ENCODE measurements at regions not wholly inside any gene's neighbourhood (a gene's known extent, or its start where the extent isn't known, plus 50 kb on each side); places are given as distances from the start of the nearest gene placed in this dataset.

- ChIA-PET POLR2A (ENCODE audit: partially characterized antibody) (no interaction called here), CTCF (ENCODE audit: partially characterized antibody) (no interaction called here)
- H2BK120ac ChIP-seq (replicated peaks; ENCODE audit: low read depth, low read length): no peak overlapping the region
- H3K23me2 ChIP-seq (ENCODE audit: low read depth, low read length): no peaks in the 10 kb centered on the region
- H3K9ac ChIP-seq (replicated peaks in 1 of 4; ENCODE audit: extremely low read depth in 1 of 4, low read depth in 3 of 4, low read length in 3 of 4): no peak overlapping the region
- no peak overlapping the region for H2BK20ac ChIP-seq (ENCODE audit: low read length)
- no peak overlapping the region for H2AFZ ChIP-seq (ENCODE audit: low read length)
- no peak overlapping the region for H3K27ac ChIP-seq (ENCODE audit: low read depth, low read length)
- no peak overlapping the region for H3K14ac ChIP-seq (ENCODE audit: insufficient read length)
- no peaks in the 10 kb centered on the region for H3K4me1 ChIP-seq (replicated peaks in 1 of 4; ENCODE audit: control insufficient read depth in 3 of 4, insufficient read depth in 4 of 4, low read length in 3 of 4)
- no peaks in the 10 kb centered on the region for H3K79me1 ChIP-seq (ENCODE audit: low read depth, low read length)
- no peak overlapping the region for H3K4me3 ChIP-seq (ENCODE audit: extremely low read depth in 1 of 4, insufficient read depth in 2 of 4, low read depth in 3 of 4, low read length in 4 of 4)
- DNase-seq (ENCODE audit: low read depth in 1 of 2, low spot score in 2 of 2) (no peak), FAIRE-seq (no peak)
- H3K18ac ChIP-seq (ENCODE audit: extremely low read depth, low read length): no peak overlapping the region
- no peak overlapping the region for H2BK15ac ChIP-seq (ENCODE audit: low read length)
- TF ChIP-seq NRF1 (IDR thresholded peaks at IDR 0.05; ENCODE audit: low read depth, low read length): no peak
- no peak for TF ChIP-seq JUN (IDR thresholded peaks at IDR 0.05; ENCODE audit: low read depth, low read length)
- no peak for TF ChIP-seq ATF2 (IDR thresholded peaks at IDR 0.05; ENCODE audit: low read length)
- no peak for TF ChIP-seq EP300 (IDR thresholded peaks at IDR 0.05; ENCODE audit: borderline replicate concordance in 1 of 2, low read depth in 2 of 2, low read length in 2 of 2)
- no peak for TF ChIP-seq CTBP2 (IDR thresholded peaks at IDR 0.05; ENCODE audit: borderline replicate concordance, insufficient read depth, insufficient read length, low read length)
- TF ChIP-seq GABPA (IDR thresholded peaks at IDR 0.05; ENCODE audit: borderline replicate concordance, insufficient read depth, low read length): no peak
- no peak overlapping the region for H4K5ac ChIP-seq (ENCODE audit: insufficient read length, low read depth, low read length)
- H3K23ac ChIP-seq (ENCODE audit: insufficient read length): no peak overlapping the region
- no peak overlapping the region for H3K56ac ChIP-seq (replicated peaks; ENCODE audit: insufficient read length, low read depth, low read length)
- H3K4me2 ChIP-seq (ENCODE audit: insufficient read depth in 1 of 2, low read depth in 2 of 2, low read length in 2 of 2): no peak overlapping the region
- H2AK5ac ChIP-seq (ENCODE audit: low read depth, low read length): no peak overlapping the region
- 99% methylated on average over 8 of the region's 8 CpGs; no CpG with 5 or more reads in 1 of the 2 experiments for WGBS, 2 experiments (ENCODE audit: extremely low coverage in 1 of 2, insufficient coverage in 1 of 2, insufficient read length in 1 of 2, insufficient replicate concordance in 2 of 2, low coverage in 1 of 2, low lambda C conversion rate in 2 of 2, missing lambda C conversion rate in 1 of 2)
- no peak overlapping the region for H3K4ac ChIP-seq (replicated peaks; ENCODE audit: insufficient read length, low read depth, low read length)
- no peaks in the 10 kb centered on the region for H4K20me1 ChIP-seq (replicated peaks in 1 of 2; ENCODE audit: control insufficient read depth in 1 of 2, insufficient read depth in 2 of 2, low read length in 2 of 2)
- no peak overlapping the region for H2BK12ac ChIP-seq (ENCODE audit: low read depth, low read length)
- H3K27me3 ChIP-seq (replicated peaks in 1 of 4; ENCODE audit: control insufficient read depth in 3 of 4, extremely low read depth in 1 of 4, insufficient read depth in 3 of 4, low read length in 3 of 4): no peaks in the 10 kb centered on the region
- no peak overlapping the region for H4K91ac ChIP-seq (replicated peaks; ENCODE audit: insufficient read length, low read length)
- no peak overlapping the region for H4K8ac ChIP-seq (ENCODE audit: extremely low read depth, insufficient read depth, low read length)
- H3K9me3 ChIP-seq (ENCODE audit: insufficient read depth in 2 of 2, low read depth in 1 of 2, low read length in 1 of 2): no peaks in the 10 kb centered on the region
- H3K36me3 ChIP-seq (ENCODE audit: control insufficient read depth in 2 of 4, insufficient read depth in 4 of 4, low read length in 3 of 4): no peaks in the 10 kb centered on the region
- H2BK5ac ChIP-seq (ENCODE audit: low read depth, low read length): no peak overlapping the region
- H3K79me2 ChIP-seq (ENCODE audit: control insufficient read depth in 1 of 2, insufficient read depth in 2 of 2, low read length in 2 of 2): no peaks in the 10 kb centered on the region
Observed at GRCh38 chr21:22263890-22264289, 1265.7 kb downstream of the NCAM2 start.

All from H1 (cell line).